ENCODE measurements at regions not wholly inside any gene's neighbourhood (a gene's known extent, or its start where the extent isn't known, plus 50 kb on each side); places are given as distances from the start of the nearest gene placed in this dataset.

GRCh38 chr10:117792214-117792613 lies 249.7 kb downstream of the EMX2 start:
- no peak for TF ChIP-seq RAD21 (IDR thresholded peaks at IDR 0.05; ENCODE audit: low read length)
- no peak for TF ChIP-seq CTCF (IDR thresholded peaks at IDR 0.05)
- no peak for TF ChIP-seq FOXJ3 (CRISPR knock-in tag; IDR thresholded peaks at IDR 0.05)
- no peak for TF ChIP-seq FOXM1 (IDR thresholded peaks at IDR 0.05; ENCODE audit: low read depth)

Data from SK-N-SH (cell line).